RCC 7860 (cell line): ENCODE measurements at regions not wholly inside any gene's neighbourhood (a gene's known extent, or its start where the extent isn't known, plus 50 kb on each side); places are given as distances from the start of the nearest gene placed in this dataset.
"Not testable (repeated sequence)": the region's sequence is repeated elsewhere in the genome, so short reads cannot be mapped to it uniquely, and the experiment has no call there.

Experiments used
- DNase-seq: peaks from one replicate; pipeline ENCODE4 v3.0.0-alpha.2; 2015; ENCODE audit warnings: low spot score
- FAIRE-seq: peaks from 2 replicates; lab custom pipeline; 2012; peaks lifted over from hg19 to GRCh38; lab: Jason Lieb, UNC

GRCh38 chr16:7278636-7279035, 54.0 kb upstream of the RBFOX1 start:
- DNase-seq (no peak), FAIRE-seq (no peak)

GRCh38 chr16:7272567-7273158, 60.0 kb upstream of the RBFOX1 start:
- FAIRE-seq (no peak), DNase-seq (no peak)

GRCh38 chr16:7271486-7271885, 61.2 kb upstream of the RBFOX1 start:
- FAIRE-seq (no peak), DNase-seq (no peak)

GRCh38 chr16:7270823-7271222, 61.8 kb upstream of the RBFOX1 start:
- no peak for FAIRE-seq
- no peak for DNase-seq

DNA sequence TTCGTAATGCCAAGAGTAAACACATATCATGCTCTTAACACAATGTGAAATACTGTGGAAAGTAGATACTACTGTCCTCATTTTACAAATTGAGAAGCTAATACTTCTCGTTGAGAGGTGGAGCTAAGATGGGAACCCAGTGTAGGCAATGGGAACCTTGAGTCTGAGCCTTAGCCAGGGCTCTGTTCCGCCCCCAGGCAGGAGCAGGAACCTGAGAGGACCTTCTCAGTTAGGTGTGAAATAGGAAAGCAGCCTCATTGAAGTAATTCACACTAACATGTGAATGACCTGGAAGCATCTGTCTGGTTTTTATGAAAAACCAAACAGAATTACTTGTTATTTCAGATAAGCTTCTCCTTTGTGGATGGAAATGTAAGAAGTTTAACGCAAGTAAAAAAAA, 62.6 kb upstream of the RBFOX1 start:
- DNase-seq, result no peak
- no peak for FAIRE-seq

GRCh38 chr16:7268182-7268581, 64.5 kb upstream of the RBFOX1 start:
- DNase-seq (peak; percentile 7), FAIRE-seq (no peak)

GRCh38 chr16:7257016-7257415, 75.6 kb upstream of the RBFOX1 start:
- no peak for FAIRE-seq
- DNase-seq, result no peak

DNA sequence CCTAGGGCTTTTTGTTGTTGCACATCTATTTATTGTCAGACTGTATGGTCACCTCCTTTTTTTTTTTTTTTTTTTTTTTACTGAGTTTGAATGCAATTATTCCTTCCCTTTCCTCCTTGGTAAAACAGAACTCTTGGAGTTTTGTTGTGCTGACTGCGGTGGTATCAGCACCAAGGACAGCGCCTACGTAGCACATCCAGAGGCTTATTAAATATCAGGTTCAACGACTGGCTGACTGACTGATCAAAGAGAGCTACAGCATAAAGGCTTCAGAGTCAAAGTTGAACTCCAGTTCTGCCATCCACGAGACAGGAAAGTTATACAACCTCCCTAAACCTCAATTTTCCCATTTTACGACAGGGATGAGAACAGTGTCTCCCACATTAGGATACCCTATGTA, 86.1 kb upstream of the RBFOX1 start:
- FAIRE-seq (no peak), DNase-seq (no peak)

GRCh38 chr16:7239547-7239946, 93.1 kb upstream of the RBFOX1 start:
- FAIRE-seq (no peak), DNase-seq (no peak)

GRCh38 chr16:7236824-7237410, 95.7 kb upstream of the RBFOX1 start:
- DNase-seq (no peak), FAIRE-seq (no peak)

- DNase-seq (no peak), FAIRE-seq (no peak)
Observed at GRCh38 chr16:7233975-7234374, 98.7 kb upstream of the RBFOX1 start.

- FAIRE-seq, result no peak
- DNase-seq, result no peak
Observed at GRCh38 chr16:7231762-7232161, 100.9 kb upstream of the RBFOX1 start.

- DNase-seq, FAIRE-seq: not testable (repeated sequence)
Observed at GRCh38 chr16:7229433-7230218, 103.0 kb upstream of the RBFOX1 start.

- FAIRE-seq (no peak), DNase-seq (no peak)
Observed at GRCh38 chr16:7227229-7227721, 105.4 kb upstream of the RBFOX1 start.

DNA sequence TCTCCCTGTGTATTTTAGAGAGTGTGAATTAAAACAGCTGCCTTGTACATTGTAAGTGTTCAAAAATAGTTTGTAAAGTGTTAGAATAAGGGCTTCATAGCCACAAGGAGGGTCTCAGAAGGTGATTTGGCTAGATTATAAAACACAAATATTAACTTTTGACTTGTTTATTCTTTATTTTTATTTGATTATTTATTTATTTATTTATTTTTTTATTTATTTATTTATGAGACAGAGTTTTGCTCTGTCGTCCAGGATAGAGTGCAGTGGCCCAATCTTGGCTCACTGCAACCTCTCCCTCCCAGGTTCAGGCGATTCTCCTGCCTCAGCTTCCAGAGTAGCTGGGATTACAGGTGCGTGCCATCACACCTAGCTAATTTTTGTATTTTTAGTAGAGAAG, 111.5 kb upstream of the RBFOX1 start:
- FAIRE-seq (no peak), DNase-seq (no peak)

- FAIRE-seq, result no peak
- no peak for DNase-seq
Observed at GRCh38 chr16:7218936-7219335, 113.7 kb upstream of the RBFOX1 start.

DNA sequence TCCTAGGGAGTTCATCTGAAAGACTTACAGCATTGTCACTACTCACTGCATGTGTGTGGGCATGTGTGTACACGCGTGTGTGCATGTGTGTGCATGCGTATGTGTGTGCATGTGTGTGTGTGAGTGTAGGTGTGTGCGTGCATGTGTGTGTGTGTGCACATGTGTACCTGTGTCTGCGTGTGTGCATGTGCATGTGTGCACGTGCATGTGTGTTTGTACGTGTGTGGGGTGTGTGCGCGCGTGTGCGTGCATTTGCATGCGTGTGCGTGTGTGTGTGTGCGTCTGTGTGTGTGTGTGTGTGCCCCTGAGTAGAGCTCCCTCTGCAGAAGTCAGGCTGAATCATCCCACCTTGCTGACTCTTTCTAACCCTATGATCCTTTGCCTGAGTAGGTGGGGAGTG, 114.8 kb upstream of the RBFOX1 start:
- FAIRE-seq, result no peak

DNA sequence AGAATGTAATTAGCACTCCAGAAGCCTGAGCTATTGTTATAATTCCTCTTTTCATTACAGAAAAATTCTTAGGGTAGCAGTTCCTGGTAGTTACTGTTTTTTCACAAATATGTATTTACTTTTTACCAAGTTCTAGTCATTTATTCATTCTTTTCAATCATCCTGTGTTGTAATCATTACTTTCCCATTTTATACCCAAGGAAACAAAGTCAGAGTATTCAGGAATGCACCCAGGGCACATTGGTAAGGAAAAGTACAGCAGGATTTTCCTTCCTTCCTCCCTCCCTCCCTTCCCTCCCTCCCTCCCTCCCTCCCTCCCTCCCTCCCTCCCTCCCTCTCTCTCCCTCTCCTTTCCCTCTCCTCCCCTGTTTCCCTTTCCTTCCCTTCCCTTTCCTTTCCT, 115.9 kb upstream of the RBFOX1 start:
- no peak for DNase-seq
- FAIRE-seq, result no peak

More for the DNA sequence above, 114.8 kb upstream of the RBFOX1 start:
- no peak for DNase-seq

- DNase-seq, result no peak
- no peak for FAIRE-seq
Observed at GRCh38 chr16:7211781-7212180, 120.9 kb upstream of the RBFOX1 start.

DNA sequence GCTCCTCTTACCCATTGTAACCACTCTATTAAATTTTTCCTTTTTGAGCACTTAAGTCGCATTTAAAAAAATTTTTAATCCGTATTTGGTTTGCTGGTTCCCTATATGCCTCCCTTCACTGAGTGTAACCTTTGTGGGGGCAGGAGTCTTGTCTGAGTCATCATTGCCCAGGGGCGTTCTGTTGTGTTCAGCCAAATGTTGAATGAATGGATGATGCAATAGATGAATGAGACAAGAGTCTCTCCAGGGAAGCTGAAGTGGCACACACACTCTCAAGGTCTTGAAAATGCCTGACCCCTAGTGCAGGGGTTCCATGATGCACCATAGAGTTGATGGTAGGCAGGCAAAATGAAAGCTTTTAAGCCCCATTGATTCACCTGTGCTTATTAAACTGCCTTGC, 123.0 kb upstream of the RBFOX1 start:
- FAIRE-seq (no peak), DNase-seq (no peak)

- DNase-seq (no peak), FAIRE-seq (no peak)
Observed at GRCh38 chr16:7206469-7206868, 126.2 kb upstream of the RBFOX1 start.

DNA sequence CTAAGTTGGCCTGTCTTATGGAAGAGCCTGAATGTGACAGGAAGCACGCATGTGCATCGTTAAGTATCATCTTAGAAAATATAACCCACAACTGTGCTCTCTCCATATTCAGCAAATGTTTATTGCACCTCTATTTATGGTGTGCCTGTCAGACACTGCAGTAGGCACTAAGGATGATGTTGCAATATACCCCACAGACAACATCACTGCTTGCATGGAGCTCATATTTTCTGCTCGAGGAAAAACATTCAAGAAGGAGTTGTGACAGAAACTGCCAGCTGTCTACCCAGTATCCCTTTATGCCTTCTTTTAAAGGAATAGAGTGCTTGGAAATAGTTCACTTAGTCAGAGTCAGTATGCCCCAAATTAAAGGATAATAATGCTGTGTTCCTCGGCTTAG, 132.3 kb upstream of the RBFOX1 start:
- FAIRE-seq (no peak), DNase-seq (no peak)
